ENCODE measurements at regions not wholly inside any gene's neighbourhood (a gene's known extent, or its start where the extent isn't known, plus 50 kb on each side); places are given as distances from the start of the nearest gene placed in this dataset.

DNA sequence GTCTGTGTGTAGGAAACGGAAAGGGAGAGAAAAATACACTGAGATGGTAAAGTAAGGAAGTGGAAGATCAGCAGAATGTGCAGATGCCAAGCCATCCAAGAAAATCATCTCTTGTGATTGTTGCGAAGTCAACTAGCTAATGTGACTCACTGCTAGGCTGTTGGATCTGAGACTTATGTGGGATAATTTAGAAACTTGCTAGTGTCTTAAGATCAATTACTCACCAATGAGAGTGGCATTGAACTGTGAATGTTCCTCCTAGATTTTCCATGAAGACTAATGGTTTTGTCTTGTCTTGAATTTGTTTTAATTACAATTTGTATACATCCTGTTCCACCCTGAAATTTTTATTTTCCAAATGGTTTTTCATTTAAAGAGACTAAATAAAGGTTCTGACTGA is 771.6 kb downstream of the EFNB2 start:
- TF ChIP-seq, protein P1, sequence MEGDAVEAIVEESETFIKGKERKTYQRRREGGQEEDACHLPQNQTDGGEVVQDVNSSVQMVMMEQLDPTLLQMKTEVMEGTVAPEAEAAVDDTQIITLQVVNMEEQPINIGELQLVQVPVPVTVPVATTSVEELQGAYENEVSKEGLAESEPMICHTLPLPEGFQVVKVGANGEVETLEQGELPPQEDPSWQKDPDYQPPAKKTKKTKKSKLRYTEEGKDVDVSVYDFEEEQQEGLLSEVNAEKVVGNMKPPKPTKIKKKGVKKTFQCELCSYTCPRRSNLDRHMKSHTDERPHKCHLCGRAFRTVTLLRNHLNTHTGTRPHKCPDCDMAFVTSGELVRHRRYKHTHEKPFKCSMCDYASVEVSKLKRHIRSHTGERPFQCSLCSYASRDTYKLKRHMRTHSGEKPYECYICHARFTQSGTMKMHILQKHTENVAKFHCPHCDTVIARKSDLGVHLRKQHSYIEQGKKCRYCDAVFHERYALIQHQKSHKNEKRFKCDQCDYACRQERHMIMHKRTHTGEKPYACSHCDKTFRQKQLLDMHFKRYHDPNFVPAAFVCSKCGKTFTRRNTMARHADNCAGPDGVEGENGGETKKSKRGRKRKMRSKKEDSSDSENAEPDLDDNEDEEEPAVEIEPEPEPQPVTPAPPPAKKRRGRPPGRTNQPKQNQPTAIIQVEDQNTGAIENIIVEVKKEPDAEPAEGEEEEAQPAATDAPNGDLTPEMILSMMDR (IDR thresholded peaks at IDR 0.05), result no peak
- TF ChIP-seq POLR2A (IDR thresholded peaks at IDR 0.05), result no peak

Data from right lobe of liver (tissue), 4 donors.